AG09319 (cell line): ENCODE measurements at regions not wholly inside any gene's neighbourhood (a gene's known extent, or its start where the extent isn't known, plus 50 kb on each side); places are given as distances from the start of the nearest gene placed in this dataset.

Source experiments
- DNase-seq: peaks from one replicate; pipeline ENCODE4 v3.0.0-alpha.2; 2010; ENCODE audit warnings: low read depth; ENCODE audit errors: extremely low read depth
- TF ChIP-seq, protein P1 (sequence below): IDR thresholded peaks from 2 replicates; pipeline ENCODE4 v1.5.1; 2011; ENCODE audit warnings: low read depth, mild to moderate bottlenecking, inconsistent platforms, low read length, moderate library complexity

DNA sequence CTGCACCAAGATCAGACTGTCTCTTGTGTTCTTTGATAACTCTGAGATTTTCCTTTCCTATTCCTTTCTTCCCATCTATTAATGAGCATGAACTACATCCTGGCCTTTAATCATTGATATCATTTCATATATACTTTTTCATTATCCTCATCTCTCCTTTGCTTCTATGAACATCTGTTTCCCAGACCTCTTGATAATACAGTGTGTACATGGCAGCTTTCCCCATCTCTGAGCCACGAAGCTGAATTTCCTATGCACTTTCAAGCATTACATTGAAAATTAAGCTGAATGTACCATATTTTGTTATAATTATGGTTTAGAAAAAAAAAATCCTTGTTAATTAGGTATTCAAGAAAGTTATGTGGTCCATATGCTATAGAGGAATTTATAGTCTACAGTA, 60.9 kb upstream of the CREB5 start:
- DNase-seq: no peak
- TF ChIP-seq, protein P1, sequence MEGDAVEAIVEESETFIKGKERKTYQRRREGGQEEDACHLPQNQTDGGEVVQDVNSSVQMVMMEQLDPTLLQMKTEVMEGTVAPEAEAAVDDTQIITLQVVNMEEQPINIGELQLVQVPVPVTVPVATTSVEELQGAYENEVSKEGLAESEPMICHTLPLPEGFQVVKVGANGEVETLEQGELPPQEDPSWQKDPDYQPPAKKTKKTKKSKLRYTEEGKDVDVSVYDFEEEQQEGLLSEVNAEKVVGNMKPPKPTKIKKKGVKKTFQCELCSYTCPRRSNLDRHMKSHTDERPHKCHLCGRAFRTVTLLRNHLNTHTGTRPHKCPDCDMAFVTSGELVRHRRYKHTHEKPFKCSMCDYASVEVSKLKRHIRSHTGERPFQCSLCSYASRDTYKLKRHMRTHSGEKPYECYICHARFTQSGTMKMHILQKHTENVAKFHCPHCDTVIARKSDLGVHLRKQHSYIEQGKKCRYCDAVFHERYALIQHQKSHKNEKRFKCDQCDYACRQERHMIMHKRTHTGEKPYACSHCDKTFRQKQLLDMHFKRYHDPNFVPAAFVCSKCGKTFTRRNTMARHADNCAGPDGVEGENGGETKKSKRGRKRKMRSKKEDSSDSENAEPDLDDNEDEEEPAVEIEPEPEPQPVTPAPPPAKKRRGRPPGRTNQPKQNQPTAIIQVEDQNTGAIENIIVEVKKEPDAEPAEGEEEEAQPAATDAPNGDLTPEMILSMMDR: no peak

DNA sequence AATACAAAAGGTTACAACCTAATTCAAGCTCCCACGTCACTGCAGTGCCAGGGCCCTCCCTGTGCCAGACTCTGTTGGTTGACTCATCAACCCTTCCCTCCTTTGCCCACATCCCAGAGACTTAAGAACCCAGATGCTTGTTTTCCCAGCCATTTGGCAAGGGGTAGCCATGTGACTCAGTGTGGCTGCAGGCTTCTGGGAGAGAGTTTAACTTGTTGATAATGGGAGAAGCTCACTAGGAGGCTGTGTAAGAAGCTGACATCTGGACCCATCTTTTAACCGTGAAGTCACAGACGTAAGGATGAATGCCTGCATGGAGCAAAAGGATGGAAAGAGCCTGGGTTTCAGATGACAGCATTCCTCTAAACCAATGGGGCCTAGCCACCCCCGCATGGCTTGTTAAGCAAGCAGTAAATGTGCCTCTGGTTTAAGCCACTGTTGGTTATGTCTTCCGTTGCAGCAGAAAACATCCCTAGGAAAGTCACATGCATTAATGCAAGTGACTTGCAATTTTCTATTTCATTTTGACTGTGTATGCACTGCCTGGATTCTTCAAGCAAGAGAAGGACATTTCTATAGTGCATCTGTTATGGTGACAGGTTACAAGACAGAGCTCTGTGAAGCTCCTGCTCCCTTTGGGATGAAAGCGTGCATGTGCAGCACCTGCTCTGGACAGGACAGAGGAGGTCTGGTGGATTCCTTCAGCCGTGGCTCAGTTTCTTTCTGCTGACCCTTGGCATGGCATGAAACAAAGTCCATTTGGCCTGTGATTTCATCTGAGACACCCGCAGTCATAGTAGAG, 57.5 kb upstream of the CREB5 start:
- TF ChIP-seq, protein P1: no peak
- peak; percentile 80 for DNase-seq

DNA sequence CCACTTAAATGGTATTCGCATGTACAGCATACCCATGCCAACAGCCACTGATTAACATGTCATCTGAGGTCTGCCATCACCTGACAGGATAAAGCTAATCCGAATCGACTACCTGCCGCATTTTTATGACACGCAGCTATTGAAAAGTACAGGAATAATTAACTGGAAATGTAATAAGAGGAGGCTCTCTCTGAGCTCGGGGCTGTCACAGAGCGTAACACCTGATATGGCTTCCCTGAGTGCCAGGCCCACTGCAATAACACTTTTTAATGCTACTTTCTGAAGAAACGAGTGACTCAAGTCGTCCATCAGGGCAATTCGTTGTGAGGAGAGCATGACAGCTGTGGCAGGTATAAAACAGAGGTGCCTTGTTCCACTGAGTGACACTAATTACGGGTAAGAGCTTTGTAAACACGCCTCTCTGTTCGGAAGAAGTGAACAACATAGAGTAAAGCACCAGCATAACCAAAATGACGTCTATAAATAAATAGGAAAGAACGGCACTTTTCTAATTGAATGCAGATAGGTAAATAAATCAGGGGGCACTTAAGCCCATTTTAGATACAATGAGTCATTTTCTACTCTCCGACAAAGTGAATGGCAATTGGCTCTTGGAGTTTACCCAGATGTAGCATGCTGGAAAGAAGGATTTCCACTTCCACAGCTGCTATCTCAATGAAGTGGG, 56.5 kb upstream of the CREB5 start:
- TF ChIP-seq, protein P1: no peak
- DNase-seq: no peak

DNA sequence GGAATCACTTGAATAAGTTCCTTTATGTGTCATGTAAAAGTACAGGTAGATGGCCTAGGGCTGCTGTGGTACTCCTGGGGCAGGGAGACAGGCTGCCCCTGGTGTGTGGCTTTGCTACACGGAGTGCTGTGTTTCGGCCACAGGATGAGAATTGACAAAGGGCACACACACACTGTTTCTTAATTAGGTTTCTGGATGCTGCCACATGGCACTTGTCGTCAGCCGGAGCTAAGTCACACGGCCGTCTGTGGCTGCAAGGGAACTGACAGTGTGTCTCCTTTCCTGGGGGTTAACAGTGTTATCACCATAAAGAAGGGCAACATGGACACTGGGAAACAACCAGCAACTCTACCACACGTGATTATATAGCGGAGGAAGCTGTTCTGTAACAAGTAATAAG, 55.7 kb upstream of the CREB5 start:
- no peak for DNase-seq
- TF ChIP-seq, protein P1: no peak

DNA sequence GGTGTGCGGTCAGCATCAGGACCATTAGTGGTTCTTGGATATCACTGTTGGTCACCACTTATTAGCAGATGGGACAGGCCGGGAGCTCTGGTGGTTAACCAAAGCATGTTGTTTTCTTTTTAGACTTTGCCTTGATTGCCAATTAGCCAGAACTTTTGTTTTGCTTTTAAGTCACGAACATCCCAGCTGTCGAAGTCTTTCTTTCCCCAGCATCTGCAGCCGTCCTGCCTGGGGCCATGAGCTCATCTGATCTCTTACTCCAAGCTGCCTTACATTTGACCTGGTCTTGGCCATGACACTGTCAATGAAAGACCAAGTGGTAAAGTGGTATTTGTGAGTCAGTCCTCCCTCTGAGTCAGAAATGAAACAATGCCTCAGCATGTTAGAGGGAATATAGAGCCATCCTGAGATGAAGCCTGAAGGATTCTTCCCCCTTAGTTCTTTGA, 53.9 kb upstream of the CREB5 start:
- peak; percentile 98 for DNase-seq
- TF ChIP-seq, protein P1: no peak

DNA sequence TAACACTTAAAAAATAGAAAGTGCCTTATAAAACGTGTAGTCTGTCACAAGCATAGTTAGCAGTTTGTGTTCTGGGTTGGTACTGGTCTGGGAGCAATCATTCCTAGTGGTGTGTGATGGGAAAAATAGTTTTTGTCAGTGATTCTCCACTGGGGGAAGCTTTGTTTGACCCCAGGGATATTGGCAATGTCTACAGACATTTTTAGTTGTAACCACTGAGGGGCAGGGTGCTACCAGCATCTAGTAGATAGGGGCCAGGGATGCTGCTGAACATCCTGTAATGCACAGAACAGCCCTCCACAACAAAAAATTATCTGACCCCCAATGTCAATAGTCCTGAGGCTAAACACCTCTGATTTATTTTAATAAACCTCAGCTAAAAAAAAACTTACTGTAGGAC, 51.6 kb upstream of the CREB5 start:
- no peak for DNase-seq
- TF ChIP-seq, protein P1: no peak

DNA sequence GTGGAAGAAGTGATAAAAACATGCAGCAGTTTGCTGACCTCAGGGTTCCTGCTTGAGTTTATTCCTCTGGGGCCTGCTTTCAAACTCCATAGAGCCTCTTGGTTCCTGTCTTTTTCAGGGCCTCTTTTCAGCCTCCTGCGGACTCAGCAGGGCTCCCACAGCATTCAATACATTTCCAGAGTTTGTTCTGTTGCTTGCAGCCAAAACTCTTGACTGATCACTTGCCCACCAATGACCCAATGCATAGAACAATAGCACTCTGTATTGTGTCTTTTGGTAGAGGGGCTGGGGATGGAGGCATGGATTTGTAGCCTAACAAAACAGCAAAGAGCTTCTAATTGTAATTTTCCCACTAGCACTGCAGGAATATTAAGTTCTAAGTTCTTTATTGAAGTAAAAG, 50.8 kb upstream of the CREB5 start:
- DNase-seq: no peak
- TF ChIP-seq, protein P1: no peak
